ENCODE measurements at regions not wholly inside any gene's neighbourhood (a gene's known extent, or its start where the extent isn't known, plus 50 kb on each side); places are given as distances from the start of the nearest gene placed in this dataset.

DNA sequence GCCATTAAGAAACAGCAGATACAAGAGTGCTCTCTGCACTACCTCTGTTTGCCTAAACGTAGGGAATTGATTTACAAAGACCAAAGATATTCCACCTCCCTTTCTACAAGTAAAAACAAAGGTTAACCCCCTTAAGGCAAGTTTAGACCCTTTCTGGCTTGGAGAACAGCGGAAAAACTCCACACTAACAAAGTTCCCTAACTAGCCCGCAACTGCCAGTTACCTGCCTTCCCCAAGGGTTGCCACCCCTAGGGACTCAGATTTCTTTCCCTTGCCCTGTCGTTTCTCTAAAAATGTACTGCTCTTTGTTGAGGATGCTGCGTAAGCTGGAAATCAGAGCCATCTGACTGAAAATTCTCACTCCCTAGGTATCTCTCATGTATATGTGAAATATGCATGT is 627.5 kb upstream of the SOX11 start:
- TF ChIP-seq, protein P1, sequence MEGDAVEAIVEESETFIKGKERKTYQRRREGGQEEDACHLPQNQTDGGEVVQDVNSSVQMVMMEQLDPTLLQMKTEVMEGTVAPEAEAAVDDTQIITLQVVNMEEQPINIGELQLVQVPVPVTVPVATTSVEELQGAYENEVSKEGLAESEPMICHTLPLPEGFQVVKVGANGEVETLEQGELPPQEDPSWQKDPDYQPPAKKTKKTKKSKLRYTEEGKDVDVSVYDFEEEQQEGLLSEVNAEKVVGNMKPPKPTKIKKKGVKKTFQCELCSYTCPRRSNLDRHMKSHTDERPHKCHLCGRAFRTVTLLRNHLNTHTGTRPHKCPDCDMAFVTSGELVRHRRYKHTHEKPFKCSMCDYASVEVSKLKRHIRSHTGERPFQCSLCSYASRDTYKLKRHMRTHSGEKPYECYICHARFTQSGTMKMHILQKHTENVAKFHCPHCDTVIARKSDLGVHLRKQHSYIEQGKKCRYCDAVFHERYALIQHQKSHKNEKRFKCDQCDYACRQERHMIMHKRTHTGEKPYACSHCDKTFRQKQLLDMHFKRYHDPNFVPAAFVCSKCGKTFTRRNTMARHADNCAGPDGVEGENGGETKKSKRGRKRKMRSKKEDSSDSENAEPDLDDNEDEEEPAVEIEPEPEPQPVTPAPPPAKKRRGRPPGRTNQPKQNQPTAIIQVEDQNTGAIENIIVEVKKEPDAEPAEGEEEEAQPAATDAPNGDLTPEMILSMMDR (IDR thresholded peaks at IDR 0.05; ENCODE audit: low read depth, low read length, poor library complexity, severe bottlenecking) = no peak
- no peak for TF ChIP-seq EZH2phosphoT487 (IDR thresholded peaks at IDR 0.05; ENCODE audit: borderline replicate concordance, low read length)
